ENCODE measurements at regions not wholly inside any gene's neighbourhood (a gene's known extent, or its start where the extent isn't known, plus 50 kb on each side); places are given as distances from the start of the nearest gene placed in this dataset.
"Not testable (repeated sequence)": the region's sequence is repeated elsewhere in the genome, so short reads cannot be mapped to it uniquely, and the experiment has no call there.

- TF ChIP-seq CTCF (conservative IDR thresholded peaks at IDR 0.05; ENCODE audit: low read depth, low read length) = no peak
- Histone ChIP-seq H4K20me1 (ENCODE audit: insufficient read depth) (no peaks in the 10 kb centered on the region), H3K9ac (no peak overlapping the region), H3K27ac (no peak overlapping the region), H2AFZ (ENCODE audit: low read depth) (no peak overlapping the region; the same call in 1 of the 2 replicates), H3K4me1 (ENCODE audit: low read depth, poor library complexity, severe bottlenecking) (no peaks in the 10 kb centered on the region), H3K27me3 (ENCODE audit: insufficient read depth, low read depth) (no peaks in the 10 kb centered on the region), H3K4me2 (no peak overlapping the region), H3K79me2 (ENCODE audit: insufficient read depth, low read depth) (no peaks in the 10 kb centered on the region), H3K4me3 (IDR thresholded peaks at IDR 0.05; ENCODE audit: insufficient read depth, low read depth, low read length) (no peak overlapping the region), H3K36me3 (ENCODE audit: insufficient read depth) (no peaks in the 10 kb centered on the region)
Observed at GRCh38 chr11:25628030-25628429, 703.9 kb upstream of the ANO3 start.

GRCh38 chr11:25633230-25633629, 698.7 kb upstream of the ANO3 start:
- H2AFZ ChIP-seq (ENCODE audit: low read depth) = no peak overlapping the region

GRCh38 chr11:25649220-25649619, 682.7 kb upstream of the ANO3 start:
- not testable (repeated sequence) for H3K4me1 ChIP-seq (ENCODE audit: low read depth, poor library complexity, severe bottlenecking); H3K36me3 ChIP-seq (ENCODE audit: insufficient read depth)

More at GRCh38 chr11:25633230-25633629, 698.7 kb upstream of the ANO3 start:
- Histone ChIP-seq H3K9ac (no peak overlapping the region), H3K79me2 (ENCODE audit: insufficient read depth, low read depth) (no peaks in the 10 kb centered on the region), H3K4me2 (no peak overlapping the region), H3K4me3 (IDR thresholded peaks at IDR 0.05; ENCODE audit: insufficient read depth, low read depth, low read length) (no peak overlapping the region), H3K27ac (no peak overlapping the region), H3K27me3 (ENCODE audit: insufficient read depth, low read depth) (no peaks in the 10 kb centered on the region), H3K36me3 (ENCODE audit: insufficient read depth) (no peaks in the 10 kb centered on the region), H3K4me1 (ENCODE audit: low read depth, poor library complexity, severe bottlenecking) (no peaks in the 10 kb centered on the region), H4K20me1 (ENCODE audit: insufficient read depth) (no peaks in the 10 kb centered on the region)
- TF ChIP-seq CTCF (conservative IDR thresholded peaks at IDR 0.05; ENCODE audit: low read depth, low read length) = no peak

GRCh38 chr11:25650319-25650718, 681.6 kb upstream of the ANO3 start:
- no peak for TF ChIP-seq CTCF (conservative IDR thresholded peaks at IDR 0.05; ENCODE audit: low read depth, low read length)
- Histone ChIP-seq H3K27me3 (ENCODE audit: insufficient read depth, low read depth) (no peaks in the 10 kb centered on the region), H3K27ac (no peak overlapping the region), H4K20me1 (ENCODE audit: insufficient read depth) (no peaks in the 10 kb centered on the region), H3K4me2 (no peak overlapping the region), H3K79me2 (ENCODE audit: insufficient read depth, low read depth) (no peaks in the 10 kb centered on the region), H3K36me3 (ENCODE audit: insufficient read depth) (no peaks in the 10 kb centered on the region), H3K9ac (no peak overlapping the region), H2AFZ (ENCODE audit: low read depth) (no peak overlapping the region), H3K4me3 (IDR thresholded peaks at IDR 0.05; ENCODE audit: insufficient read depth, low read depth, low read length) (no peak overlapping the region), H3K4me1 (ENCODE audit: low read depth, poor library complexity, severe bottlenecking) (no peaks in the 10 kb centered on the region)

More at GRCh38 chr11:25649220-25649619, 682.7 kb upstream of the ANO3 start:
- not testable (repeated sequence) for H3K4me3 ChIP-seq (IDR thresholded peaks at IDR 0.05; ENCODE audit: insufficient read depth, low read depth, low read length); H2AFZ ChIP-seq (ENCODE audit: low read depth); H3K79me2 ChIP-seq (ENCODE audit: insufficient read depth, low read depth); H3K27ac ChIP-seq; H4K20me1 ChIP-seq (ENCODE audit: insufficient read depth); H3K9ac ChIP-seq; H3K27me3 ChIP-seq (ENCODE audit: insufficient read depth, low read depth); H3K4me2 ChIP-seq

- H3K9ac ChIP-seq = no peak overlapping the region
- no peak overlapping the region for H3K4me2 ChIP-seq
- no peaks in the 10 kb centered on the region for H3K36me3 ChIP-seq (ENCODE audit: insufficient read depth)
- H3K4me1 ChIP-seq (ENCODE audit: low read depth, poor library complexity, severe bottlenecking) = no peaks in the 10 kb centered on the region
- no peak overlapping the region for H3K27ac ChIP-seq
- no peak overlapping the region for H3K4me3 ChIP-seq (IDR thresholded peaks at IDR 0.05; ENCODE audit: insufficient read depth, low read depth, low read length)
- no peaks in the 10 kb centered on the region for H3K79me2 ChIP-seq (ENCODE audit: insufficient read depth, low read depth)
- no peak for TF ChIP-seq CTCF (conservative IDR thresholded peaks at IDR 0.05; ENCODE audit: low read depth, low read length)
- no peaks in the 10 kb centered on the region for H4K20me1 ChIP-seq (ENCODE audit: insufficient read depth)
- no peaks in the 10 kb centered on the region for H3K27me3 ChIP-seq (ENCODE audit: insufficient read depth, low read depth)
- no peak overlapping the region for H2AFZ ChIP-seq (ENCODE audit: low read depth)
Observed at GRCh38 chr11:25655636-25656035, 676.3 kb upstream of the ANO3 start.

All from KMS-11 (cell line).